GM19324 (cell line): ENCODE measurements at regions not wholly inside any gene's neighbourhood (a gene's known extent, or its start where the extent isn't known, plus 50 kb on each side); places are given as distances from the start of the nearest gene placed in this dataset.
A peak's percentile ranks its signal among the peaks of the same experiment; 100 is the strongest.
"Not testable (repeated sequence)": the region's sequence is repeated elsewhere in the genome, so short reads cannot be mapped to it uniquely, and the experiment has no call there.

Experiments
- ATAC-seq: cut with Tn5 transposase; IDR thresholded peaks from one replicate; pipeline ENCODE4 v1.9.1; 2021; ENCODE audit warnings: mild to moderate bottlenecking, moderate library complexity; ENCODE audit not compliant: unreplicated experiment, low FRiP score

DNA sequence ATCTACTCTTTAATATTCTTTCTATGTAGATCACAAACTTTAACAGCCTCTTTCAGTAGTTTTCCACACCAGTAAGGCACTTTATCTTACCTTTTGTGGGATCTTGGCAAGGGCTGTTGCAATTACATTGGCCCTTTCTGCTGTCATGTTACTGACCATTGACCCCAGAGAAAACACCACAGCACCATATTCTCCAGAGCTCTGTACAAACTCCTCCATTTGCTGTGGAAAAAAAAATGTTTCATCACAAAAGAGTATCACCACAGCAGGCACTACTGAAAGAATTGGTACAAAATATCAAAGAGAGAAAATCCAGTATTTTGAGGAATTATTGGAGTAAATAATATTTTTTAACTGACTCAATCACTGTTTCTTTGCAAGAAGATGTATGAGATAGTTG lies 62.3 kb upstream of the UGT2A3 start:
- ATAC-seq = not testable (repeated sequence)

DNA sequence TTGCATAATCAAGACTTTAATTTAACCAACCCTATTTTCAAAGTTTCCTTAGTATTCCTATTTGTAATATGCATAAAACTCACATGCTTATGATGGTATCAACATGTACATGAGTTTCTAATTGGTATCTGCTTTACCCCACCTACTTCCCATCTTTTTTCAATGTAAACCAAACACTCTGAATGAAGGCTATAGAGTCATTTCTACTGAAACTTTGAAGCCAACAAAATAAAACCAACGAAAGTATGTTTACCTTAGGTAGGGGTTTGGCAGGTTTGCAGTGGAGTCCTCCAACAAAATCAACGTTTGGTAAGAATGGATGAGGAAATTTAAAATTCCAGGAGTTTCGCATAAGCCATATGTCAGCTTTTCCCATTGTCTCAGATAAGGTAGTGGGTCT lies 66.4 kb upstream of the UGT2A3 start:
- not testable (repeated sequence) for ATAC-seq

DNA sequence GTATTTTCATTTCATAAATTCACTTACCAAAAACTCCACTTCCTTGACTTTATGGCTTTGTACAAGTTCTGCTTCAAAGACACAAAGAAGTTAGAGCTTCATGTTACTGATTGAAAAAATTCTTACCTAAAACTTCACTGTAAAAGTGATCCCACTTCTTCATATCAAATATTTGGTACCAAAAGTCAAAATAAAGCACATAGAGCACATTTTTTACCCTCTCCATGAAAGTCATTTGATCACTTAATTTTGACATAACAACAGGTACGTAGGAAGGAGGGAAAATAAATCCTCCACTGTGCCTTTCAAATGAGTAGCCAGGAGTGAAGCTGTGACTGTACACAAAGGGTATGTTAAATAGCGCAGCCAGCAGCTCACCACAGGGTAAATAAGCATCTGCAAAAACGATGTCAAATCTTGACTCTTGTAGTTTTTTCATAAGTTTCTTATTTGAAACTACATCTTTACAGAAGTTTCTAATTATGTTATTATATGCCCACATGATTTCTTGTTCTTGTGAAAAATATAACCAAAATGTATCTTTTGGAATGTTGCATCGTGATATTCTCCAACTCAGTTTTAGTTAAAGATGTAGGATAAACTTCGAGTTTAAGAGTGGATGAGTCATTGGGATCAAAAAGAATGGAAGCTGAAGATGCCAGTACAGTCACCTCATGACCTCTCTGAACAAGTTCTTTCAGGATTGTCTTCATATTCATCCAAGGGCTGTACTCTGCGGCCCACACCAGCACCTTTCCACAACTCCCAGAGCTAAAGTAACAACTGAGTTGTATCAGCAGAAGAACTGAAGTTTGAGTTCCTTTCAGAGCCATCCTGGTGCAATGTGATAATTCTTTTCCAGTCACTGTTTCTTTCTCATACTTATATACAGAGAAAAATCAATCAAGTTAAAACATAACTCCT lies 68.2 kb upstream of the UGT2A3 start:
- not testable (repeated sequence) for ATAC-seq

DNA sequence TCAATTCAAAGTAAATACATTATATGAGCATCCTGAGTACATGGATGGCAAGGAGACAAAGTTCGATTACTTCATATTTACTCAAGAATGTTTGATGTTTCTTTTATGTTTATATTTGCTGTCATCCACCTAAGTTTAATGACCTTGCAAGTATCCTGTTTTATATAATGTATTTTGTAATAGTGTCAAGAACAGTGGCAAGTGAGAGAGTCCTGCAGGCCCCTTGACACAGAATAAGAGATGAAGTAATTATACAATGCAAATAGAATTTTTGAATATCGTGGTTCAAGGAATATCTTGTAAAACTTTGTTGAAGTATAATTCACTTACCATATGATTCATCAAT lies 68.8 kb upstream of the UGT2A3 start:
- ATAC-seq = not testable (repeated sequence)

DNA sequence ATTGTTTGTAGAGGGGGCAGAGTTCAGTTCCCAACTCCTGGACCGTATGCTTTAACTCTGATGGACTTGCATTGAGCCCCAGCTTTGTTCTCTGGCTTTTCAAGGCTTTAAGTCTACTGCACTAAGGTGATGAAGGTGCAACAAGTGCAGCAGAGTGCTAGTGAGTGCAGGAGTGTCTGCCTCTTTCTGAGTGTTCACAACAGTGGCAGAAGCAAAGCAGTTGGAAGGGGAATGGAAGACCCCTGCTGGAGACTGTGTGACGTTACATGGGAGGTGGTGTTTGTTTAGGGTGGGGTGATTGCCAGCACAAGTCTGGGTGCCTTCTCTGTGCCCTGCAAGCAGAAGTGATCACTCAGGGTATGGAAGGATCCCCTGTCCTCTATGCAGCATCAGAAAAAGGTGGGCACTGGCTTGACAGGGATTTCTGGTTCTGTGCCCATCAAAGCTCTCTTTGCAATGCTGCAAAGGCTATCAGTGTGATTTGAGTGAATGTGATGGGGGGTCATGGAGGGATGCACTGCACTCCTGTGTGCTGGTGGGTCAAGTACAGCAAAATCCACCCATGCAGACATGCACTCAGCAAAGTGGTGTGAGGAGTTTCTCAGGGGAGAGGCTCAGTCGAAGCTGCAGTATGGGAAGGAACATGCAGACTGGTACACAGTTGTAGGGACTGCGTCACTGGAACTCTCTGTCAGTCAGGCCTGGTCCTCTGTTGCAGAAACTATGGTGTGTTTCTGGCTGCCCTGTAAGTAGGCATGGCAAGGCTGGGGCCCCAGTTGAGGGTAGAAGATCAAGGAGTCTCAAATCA lies 70.9 kb upstream of the UGT2B7 start:
- ATAC-seq = peak; percentile 91

DNA sequence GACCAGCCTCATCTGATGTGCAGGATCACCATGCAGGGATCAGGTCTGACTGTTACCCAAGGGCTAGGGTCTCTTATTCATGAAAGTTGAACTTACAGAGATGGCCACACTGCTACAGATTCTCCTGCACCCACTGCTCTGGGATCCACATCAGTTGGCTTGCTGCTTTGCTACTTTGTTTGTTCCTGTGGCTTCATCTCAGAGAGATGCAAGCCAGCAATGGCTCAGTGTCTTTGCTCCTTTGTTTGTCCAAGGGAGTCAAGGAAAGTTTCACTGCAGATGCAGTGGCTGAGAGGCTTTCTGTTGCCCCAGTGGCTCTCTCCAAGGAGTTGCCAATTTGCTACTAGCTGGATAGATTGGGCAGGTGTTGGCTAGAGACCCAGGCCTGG lies 70.3 kb upstream of the UGT2B7 start:
- no peak for ATAC-seq

DNA sequence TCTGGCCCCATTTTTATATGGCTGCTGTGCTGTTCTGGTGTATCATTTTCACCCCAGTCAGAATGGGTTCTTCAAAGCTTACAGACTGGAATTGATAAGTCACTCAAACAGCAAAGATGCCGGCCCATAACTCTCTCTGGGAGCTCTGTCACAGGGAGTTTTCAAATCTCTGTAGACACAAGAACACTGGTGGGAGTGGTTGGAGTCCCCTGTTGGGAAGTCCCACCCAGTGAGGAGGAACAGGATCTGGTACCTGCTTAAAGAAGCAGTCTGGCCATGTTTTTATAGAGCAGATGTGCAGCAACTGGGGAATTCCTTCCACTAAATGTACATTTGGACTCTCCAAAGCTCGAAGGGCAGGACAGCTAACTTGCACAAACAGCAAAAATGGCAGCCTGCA lies 69.3 kb upstream of the UGT2B7 start:
- no peak for ATAC-seq

DNA sequence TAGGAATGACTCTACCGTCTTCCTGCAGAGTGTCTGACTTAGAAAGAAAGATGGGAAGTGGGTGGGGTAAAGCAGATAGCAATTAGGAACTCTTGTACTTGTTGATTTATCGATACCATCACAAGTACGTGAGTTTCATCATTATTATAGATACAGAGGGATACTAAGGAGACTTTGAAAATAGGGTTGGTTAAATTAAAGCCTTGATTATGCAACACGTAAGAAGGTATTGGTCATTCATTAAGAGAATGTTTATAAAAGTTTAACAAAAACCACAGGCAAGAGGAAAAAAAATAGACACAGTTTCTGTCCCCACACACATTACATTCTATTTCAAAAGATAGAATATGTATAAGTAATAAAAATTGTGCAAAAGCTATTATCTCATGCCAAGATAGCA lies 65.9 kb upstream of the UGT2B7 start:
- no peak for ATAC-seq

DNA sequence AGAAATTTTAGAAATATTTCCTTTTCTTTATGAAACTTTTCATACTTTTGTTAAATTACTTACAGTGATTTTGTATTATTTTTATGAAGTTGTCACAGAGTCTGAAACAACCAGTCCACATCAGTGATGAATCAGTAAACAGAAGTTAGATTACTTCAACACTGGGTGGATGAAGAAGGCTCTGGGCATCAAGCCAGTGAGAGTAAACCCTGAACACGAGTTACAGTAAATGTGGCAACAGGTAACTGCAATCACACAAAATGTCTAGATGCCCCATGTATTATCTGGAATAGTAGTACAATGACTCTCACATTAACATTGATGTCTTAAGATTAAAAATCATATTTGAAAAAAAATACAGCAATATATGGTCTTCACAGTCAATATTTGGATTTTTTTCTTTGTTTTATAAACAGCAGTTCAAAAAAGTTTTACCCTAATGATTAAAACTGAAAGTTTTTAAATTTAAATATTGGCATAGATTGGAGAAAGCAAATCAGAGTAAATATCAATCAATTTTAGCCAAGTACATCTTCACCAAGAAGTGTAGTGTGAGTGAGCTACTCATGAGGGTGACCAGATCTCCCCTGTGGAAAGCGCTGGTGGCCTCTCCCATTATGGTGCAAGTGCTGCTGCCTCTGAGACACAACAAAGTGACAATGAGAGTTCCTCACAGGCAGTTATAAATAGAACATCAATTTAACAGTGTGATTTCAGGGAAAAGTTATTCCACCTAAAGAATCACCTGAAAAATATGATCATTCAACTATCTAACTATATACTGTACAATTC lies 63.2 kb upstream of the UGT2B7 start:
- ATAC-seq = no peak

DNA sequence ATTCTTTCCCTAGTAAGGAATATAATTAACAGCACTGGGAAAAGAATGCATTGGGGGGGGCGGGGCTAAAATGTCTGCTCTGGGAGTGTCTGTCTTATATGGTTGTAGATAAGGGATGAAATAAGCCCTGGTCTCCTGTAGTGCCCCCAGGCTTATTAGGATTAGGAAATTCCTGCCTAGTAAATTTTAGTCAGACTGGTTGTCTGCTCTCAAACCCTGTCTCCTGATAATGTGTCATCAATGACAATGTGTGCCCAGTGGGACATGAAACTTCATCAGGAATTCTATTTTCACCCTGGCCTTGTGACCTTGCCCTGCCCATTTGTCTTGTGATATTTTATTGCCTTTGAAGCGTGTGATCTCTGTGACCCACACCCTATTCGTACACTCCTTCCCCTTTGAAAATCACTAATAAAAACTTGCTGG lies 61.9 kb upstream of the UGT2B7 start:
- not testable (repeated sequence) for ATAC-seq

DNA sequence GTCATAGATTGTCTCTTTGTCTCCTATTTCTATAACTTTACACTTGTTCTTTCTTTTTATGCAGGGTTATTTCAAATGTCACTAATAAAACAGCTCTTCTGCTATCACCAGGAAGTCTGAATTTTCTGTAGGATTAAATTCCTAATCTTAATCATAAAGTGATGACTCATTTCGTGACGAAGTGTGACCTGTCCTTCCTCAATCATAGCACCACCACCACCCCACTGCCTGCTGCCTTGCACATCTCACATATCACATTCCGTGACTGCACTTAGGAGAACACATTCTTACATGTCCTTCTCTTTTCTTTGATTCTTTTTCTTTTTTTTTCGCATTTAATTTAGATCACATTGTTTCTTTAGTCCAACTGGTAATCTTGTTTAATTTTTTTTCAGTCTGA lies 57.7 kb upstream of the UGT2B7 start:
- ATAC-seq = no peak

DNA sequence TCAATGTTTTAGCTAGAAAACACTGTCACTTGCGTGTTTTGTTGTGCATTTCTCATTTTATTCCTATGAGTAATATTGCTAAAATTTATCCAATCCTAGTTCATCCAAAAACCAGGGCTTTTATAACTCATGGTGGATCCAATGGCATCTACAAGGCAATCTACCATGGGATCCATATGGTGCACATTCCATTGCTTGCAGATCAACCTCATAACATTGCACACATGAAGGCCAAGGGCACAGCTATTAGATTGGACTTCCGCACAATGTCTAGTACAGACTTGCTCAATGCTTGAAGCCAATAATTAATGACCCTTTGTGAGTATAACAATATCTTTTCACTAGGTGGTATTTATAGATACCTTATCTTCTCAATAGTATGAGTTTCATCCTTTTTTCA lies 57.2 kb upstream of the UGT2B7 start:
- ATAC-seq = no peak

DNA sequence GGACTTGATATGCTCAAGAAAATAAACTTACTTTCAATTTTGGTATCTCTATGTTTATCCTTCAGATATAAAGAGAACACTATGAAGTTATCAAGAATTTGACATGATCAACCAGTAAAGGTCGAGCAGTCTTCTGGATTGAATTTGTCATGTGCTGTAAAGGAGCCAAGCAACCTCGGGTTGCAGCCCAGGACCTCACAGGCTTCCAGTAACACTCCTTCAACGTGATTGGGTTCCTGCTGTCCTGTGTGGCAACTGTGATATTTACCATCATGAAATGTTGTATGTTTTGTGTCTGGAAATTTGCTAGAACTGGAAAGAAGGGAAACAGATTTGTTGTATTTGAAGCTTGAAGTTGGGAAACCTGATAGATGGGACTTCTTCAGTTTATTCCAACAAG lies 52.0 kb upstream of the UGT2B7 start:
- no peak for ATAC-seq
